BJ (cell line): ENCODE measurements at regions not wholly inside any gene's neighbourhood (a gene's known extent, or its start where the extent isn't known, plus 50 kb on each side); places are given as distances from the start of the nearest gene placed in this dataset.

Experiments
- CTCF ChIA-PET: fragments of 350-600 bp; formaldehyde crosslinking; extraction: SDS; loops from one replicate; lab custom pipeline; 2021; ENCODE audit warnings: antibody characterized with exemption, inconsistent platforms; lab: Yijun Ruan, JAX
- POLR2A ChIA-PET: fragments of 300-600 bp; sonication (Branson Sonifier 250); formaldehyde crosslinking; extraction: SDS; loops from one replicate; lab custom pipeline; 2021; ENCODE audit warnings: antibody characterized with exemption; lab: Charles Lee
- DNase-seq: peaks from one replicate; pipeline ENCODE4 v3.0.0-alpha.2; 2011; ENCODE audit warnings: low read depth
- H3K27me3 ChIP-seq: 2 replicates; pipeline ENCODE4 v1.6.0; 2011; ENCODE audit warnings: low read length; ENCODE audit not compliant: control insufficient read depth, insufficient read depth
- H3K36me3 ChIP-seq: 2 replicates; pipeline ENCODE4 v1.5.1; 2011; ENCODE audit warnings: low read length; ENCODE audit not compliant: control insufficient read depth, insufficient read depth
- H3K4me3 ChIP-seq: 2 replicates; pipeline ENCODE4 v1.5.1; 2011; ENCODE audit warnings: low read depth, mild to moderate bottlenecking, control low read depth, low read length
- CTCF ChIP-seq: IDR thresholded peaks from 2 replicates; pipeline ENCODE4 v1.5.1; 2011; ENCODE audit warnings: low read depth, mild to moderate bottlenecking, control low read depth, inconsistent platforms, low read length, moderate library complexity; ENCODE audit not compliant: insufficient read depth

- Histone ChIP-seq H3K4me3 (no peak overlapping the region), H3K27me3 (no peaks in the 10 kb centered on the region), H3K36me3 (no peaks in the 10 kb centered on the region)
- POLR2A ChIA-PET: no interaction called here
- no peak for DNase-seq
- CTCF ChIA-PET: interaction anchor here (0.6 kb wide), 1 partner anchor 17 kb away, joined by 3 read pairs; no protein-coding TSS in a partner anchor
- no peak for TF ChIP-seq CTCF
These were observed 77.5 kb upstream of the PDE1C start for GRCh38 chr7:32147546-32148268.

GRCh38 chr7:32145911-32146310, 75.7 kb upstream of the PDE1C start:
- CTCF ChIA-PET: interaction anchor here (0.6 to 1.8 kb wide), 2 partner anchors 9 to 16 kb away, joined by 3 to 4 read pairs; no protein-coding TSS in a partner anchor
- POLR2A ChIA-PET: no interaction called here
- Histone ChIP-seq H3K36me3 (no peaks in the 10 kb centered on the region), H3K4me3 (no peak overlapping the region), H3K27me3 (no peaks in the 10 kb centered on the region)
- no peak for DNase-seq
- TF ChIP-seq CTCF: no peak

- no peaks in the 10 kb centered on the region for H3K36me3 ChIP-seq
- ChIA-PET POLR2A (no interaction called here), CTCF (interaction anchor here (1.8 kb wide), 1 partner anchor 10 kb away, joined by 4 read pairs; no protein-coding TSS in a partner anchor)
- no peak for TF ChIP-seq CTCF
- DNase-seq: no peak
- no peak overlapping the region for H3K4me3 ChIP-seq
- no peaks in the 10 kb centered on the region for H3K27me3 ChIP-seq
These were observed 74.5 kb upstream of the PDE1C start for GRCh38 chr7:32144676-32145075.

GRCh38 chr7:32143301-32143700, 73.1 kb upstream of the PDE1C start:
- POLR2A ChIA-PET: interaction anchor here (1.2 kb wide), 1 partner anchor 18 kb away, joined by 4 read pairs; no protein-coding TSS in a partner anchor
- no peak for DNase-seq
- no peak for TF ChIP-seq CTCF
- Histone ChIP-seq H3K4me3 (no peak overlapping the region), H3K27me3 (no peaks in the 10 kb centered on the region), H3K36me3 (no peaks in the 10 kb centered on the region)
- CTCF ChIA-PET: interaction anchor here (0.6 kb wide), 1 partner anchor 402 kb away, joined by 3 read pairs; no protein-coding TSS in a partner anchor

GRCh38 chr7:32142649-32143048, 72.4 kb upstream of the PDE1C start:
- no peak for DNase-seq
- CTCF ChIA-PET: interaction anchor here (0.6 to 0.8 kb wide), 2 partner anchors 15 to 401 kb away, joined by 3 read pairs; no protein-coding TSS in a partner anchor
- TF ChIP-seq CTCF: no peak

More at GRCh38 chr7:32142649-32143048, 72.4 kb upstream of the PDE1C start:
- Histone ChIP-seq H3K27me3 (no peaks in the 10 kb centered on the region), H3K36me3 (no peaks in the 10 kb centered on the region), H3K4me3 (no peak overlapping the region)
- POLR2A ChIA-PET: interaction anchor here (1.2 kb wide), 1 partner anchor 19 kb away, joined by 4 read pairs; no protein-coding TSS in a partner anchor
